ENCODE measurements at regions not wholly inside any gene's neighbourhood (a gene's known extent, or its start where the extent isn't known, plus 50 kb on each side); places are given as distances from the start of the nearest gene placed in this dataset.

- no peaks in the 10 kb centered on the region for H3F3A ChIP-seq (ENCODE audit: insufficient read depth, low read length, poor library complexity, severe bottlenecking)
- H3K4me3 ChIP-seq (ENCODE audit: low read length) = no peak overlapping the region
- no peak overlapping the region for H3K9ac ChIP-seq (ENCODE audit: low read length)
- H3K79me2 ChIP-seq (replicated peaks; ENCODE audit: insufficient read depth, low read length) = no peaks in the 10 kb centered on the region
- no peaks in the 10 kb centered on the region for H4K20me1 ChIP-seq (ENCODE audit: insufficient read depth)
- no peaks in the 10 kb centered on the region for H3K9me3 ChIP-seq (ENCODE audit: low read length)
- no peak for TF ChIP-seq POLR2AphosphoS5 (IDR thresholded peaks at IDR 0.05)
- TF ChIP-seq EP300 (conservative IDR thresholded peaks at IDR 0.05; ENCODE audit: poor library complexity, severe bottlenecking) = no peak
- no peak for TF ChIP-seq CTCF (IDR thresholded peaks at IDR 0.05; ENCODE audit: poor library complexity, severe bottlenecking)
- no peak for TF ChIP-seq MXI1 (conservative IDR thresholded peaks at IDR 0.05; ENCODE audit: poor library complexity, severe bottlenecking)
- no peak for TF ChIP-seq SMC3 (conservative IDR thresholded peaks at IDR 0.05; ENCODE audit: poor library complexity)
- TF ChIP-seq EZH2 (IDR thresholded peaks at IDR 0.05; ENCODE audit: borderline replicate concordance, insufficient read depth, low read length, poor library complexity, severe bottlenecking) = no peak
- no peak for TF ChIP-seq TAF1 (IDR thresholded peaks at IDR 0.05; ENCODE audit: low read depth)
- no peak for TF ChIP-seq RAD21 (conservative IDR thresholded peaks at IDR 0.05)
- H3K27me3 ChIP-seq (ENCODE audit: insufficient read depth, low read depth, low read length) = no peaks in the 10 kb centered on the region
- no peaks in the 10 kb centered on the region for H3K9me2 ChIP-seq (ENCODE audit: insufficient read depth, low read length)
- no peak overlapping the region for H2AFZ ChIP-seq (ENCODE audit: low read depth, low read length)
- H3K36me3 ChIP-seq (ENCODE audit: insufficient read depth, low read length) = no peaks in the 10 kb centered on the region
- H3K4me2 ChIP-seq (ENCODE audit: low read length) = no peak overlapping the region
- no peak overlapping the region for H3K27ac ChIP-seq (ENCODE audit: low read length)
Observed at GRCh38 chr15:79373113-79373512, 59.0 kb upstream of the MINAR1 start.

DNA sequence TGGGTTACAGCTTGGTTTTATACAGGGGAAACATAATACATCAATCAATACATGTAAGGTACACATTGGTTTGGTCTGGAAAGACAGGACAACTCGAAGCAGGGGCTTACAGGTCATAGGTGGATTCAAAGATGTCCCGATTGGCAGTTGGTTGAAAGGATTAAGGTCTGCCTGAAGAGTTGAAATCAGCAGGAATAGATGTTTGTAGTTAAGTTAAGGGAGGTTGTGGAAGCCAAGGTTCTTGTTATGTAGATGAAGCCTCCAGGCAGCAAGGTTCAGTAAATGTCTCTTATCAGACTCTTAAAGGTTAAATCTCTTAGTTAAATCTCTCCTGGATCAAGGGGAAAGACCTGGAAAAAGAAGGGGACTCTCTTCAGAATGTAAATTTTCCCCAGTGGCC is 58.4 kb upstream of the MINAR1 start:
- Histone ChIP-seq H3K79me2 (replicated peaks; ENCODE audit: insufficient read depth, low read length) (no peaks in the 10 kb centered on the region), H3K27me3 (ENCODE audit: insufficient read depth, low read depth, low read length) (no peaks in the 10 kb centered on the region), H4K20me1 (ENCODE audit: insufficient read depth) (no peaks in the 10 kb centered on the region), H3K4me2 (ENCODE audit: low read length) (no peak overlapping the region), H3K4me3 (ENCODE audit: low read length) (no peak overlapping the region), H2AFZ (ENCODE audit: low read depth, low read length) (no peak overlapping the region), H3F3A (ENCODE audit: insufficient read depth, low read length, poor library complexity, severe bottlenecking) (no peaks in the 10 kb centered on the region), H3K9me2 (ENCODE audit: insufficient read depth, low read length) (no peaks in the 10 kb centered on the region), H3K36me3 (ENCODE audit: insufficient read depth, low read length) (no peaks in the 10 kb centered on the region), H3K9me3 (ENCODE audit: low read length) (no peaks in the 10 kb centered on the region), H3K27ac (ENCODE audit: low read length) (no peak overlapping the region), H3K9ac (ENCODE audit: low read length) (no peak overlapping the region)
- TF ChIP-seq MXI1 (conservative IDR thresholded peaks at IDR 0.05; ENCODE audit: poor library complexity, severe bottlenecking) (no peak), EZH2 (IDR thresholded peaks at IDR 0.05; ENCODE audit: borderline replicate concordance, insufficient read depth, low read length, poor library complexity, severe bottlenecking) (no peak), TAF1 (IDR thresholded peaks at IDR 0.05; ENCODE audit: low read depth) (no peak), CTCF (IDR thresholded peaks at IDR 0.05; ENCODE audit: poor library complexity, severe bottlenecking) (no peak), SMC3 (conservative IDR thresholded peaks at IDR 0.05; ENCODE audit: poor library complexity) (no peak), RAD21 (conservative IDR thresholded peaks at IDR 0.05) (no peak), POLR2AphosphoS5 (IDR thresholded peaks at IDR 0.05) (no peak), EP300 (conservative IDR thresholded peaks at IDR 0.05; ENCODE audit: poor library complexity, severe bottlenecking) (no peak)
- TF ChIP-seq, protein P1, sequence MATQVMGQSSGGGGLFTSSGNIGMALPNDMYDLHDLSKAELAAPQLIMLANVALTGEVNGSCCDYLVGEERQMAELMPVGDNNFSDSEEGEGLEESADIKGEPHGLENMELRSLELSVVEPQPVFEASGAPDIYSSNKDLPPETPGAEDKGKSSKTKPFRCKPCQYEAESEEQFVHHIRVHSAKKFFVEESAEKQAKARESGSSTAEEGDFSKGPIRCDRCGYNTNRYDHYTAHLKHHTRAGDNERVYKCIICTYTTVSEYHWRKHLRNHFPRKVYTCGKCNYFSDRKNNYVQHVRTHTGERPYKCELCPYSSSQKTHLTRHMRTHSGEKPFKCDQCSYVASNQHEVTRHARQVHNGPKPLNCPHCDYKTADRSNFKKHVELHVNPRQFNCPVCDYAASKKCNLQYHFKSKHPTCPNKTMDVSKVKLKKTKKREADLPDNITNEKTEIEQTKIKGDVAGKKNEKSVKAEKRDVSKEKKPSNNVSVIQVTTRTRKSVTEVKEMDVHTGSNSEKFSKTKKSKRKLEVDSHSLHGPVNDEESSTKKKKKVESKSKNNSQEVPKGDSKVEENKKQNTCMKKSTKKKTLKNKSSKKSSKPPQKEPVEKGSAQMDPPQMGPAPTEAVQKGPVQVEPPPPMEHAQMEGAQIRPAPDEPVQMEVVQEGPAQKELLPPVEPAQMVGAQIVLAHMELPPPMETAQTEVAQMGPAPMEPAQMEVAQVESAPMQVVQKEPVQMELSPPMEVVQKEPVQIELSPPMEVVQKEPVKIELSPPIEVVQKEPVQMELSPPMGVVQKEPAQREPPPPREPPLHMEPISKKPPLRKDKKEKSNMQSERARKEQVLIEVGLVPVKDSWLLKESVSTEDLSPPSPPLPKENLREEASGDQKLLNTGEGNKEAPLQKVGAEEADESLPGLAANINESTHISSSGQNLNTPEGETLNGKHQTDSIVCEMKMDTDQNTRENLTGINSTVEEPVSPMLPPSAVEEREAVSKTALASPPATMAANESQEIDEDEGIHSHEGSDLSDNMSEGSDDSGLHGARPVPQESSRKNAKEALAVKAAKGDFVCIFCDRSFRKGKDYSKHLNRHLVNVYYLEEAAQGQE (IDR thresholded peaks at IDR 0.05; ENCODE audit: borderline replicate concordance) = no peak
